GM10248 (cell line): ENCODE measurements at regions not wholly inside any gene's neighbourhood (a gene's known extent, or its start where the extent isn't known, plus 50 kb on each side); places are given as distances from the start of the nearest gene placed in this dataset.

Experiments used
- CTCF ChIA-PET: fragments of 300-600 bp; sonication (Branson Sonifier 250); formaldehyde crosslinking; extraction: SDS; loops from one replicate; lab custom pipeline; 2021; ENCODE audit warnings: antibody characterized with exemption; lab: Yijun Ruan, JAX
- POLR2A ChIA-PET: fragments of 350-650 bp; sonication (Branson Sonifier 250); formaldehyde crosslinking; extraction: SDS; loops from one replicate; lab custom pipeline; 2020; ENCODE audit warnings: antibody characterized with exemption; lab: Yijun Ruan, JAX
- DNase-seq: peaks from one replicate; pipeline ENCODE4 v3.0.0; 2012; ENCODE audit errors: extremely low spot score
- CTCF ChIP-seq: IDR thresholded peaks from 2 replicates; pipeline ENCODE4 v1.5.1; 2012; ENCODE audit warnings: mild to moderate bottlenecking, low read depth; ENCODE audit errors: extremely low read depth, missing control alignments, control extremely low read depth

- no peak for TF ChIP-seq CTCF
- ChIA-PET POLR2A (no interaction called here), CTCF (interaction anchor here (0.9 to 4.0 kb wide), 15 partner anchors 9 to 659 kb away, joined by 3 to 49 read pairs (median 6); no protein-coding TSS in a partner anchor)
- DNase-seq = no peak
Observed at GRCh38 chr2:118222672-118223421, 134.6 kb downstream of the INSIG2 start.

- DNase-seq = no peak
- ChIA-PET POLR2A (no interaction called here), CTCF (interaction anchor here (0.9 to 4.0 kb wide), 18 partner anchors 9 to 660 kb away, joined by 3 to 49 read pairs (median 6); no protein-coding TSS in a partner anchor)
- no peak for TF ChIP-seq CTCF
Observed at GRCh38 chr2:118222273-118222594, 134.0 kb downstream of the INSIG2 start.

DNA sequence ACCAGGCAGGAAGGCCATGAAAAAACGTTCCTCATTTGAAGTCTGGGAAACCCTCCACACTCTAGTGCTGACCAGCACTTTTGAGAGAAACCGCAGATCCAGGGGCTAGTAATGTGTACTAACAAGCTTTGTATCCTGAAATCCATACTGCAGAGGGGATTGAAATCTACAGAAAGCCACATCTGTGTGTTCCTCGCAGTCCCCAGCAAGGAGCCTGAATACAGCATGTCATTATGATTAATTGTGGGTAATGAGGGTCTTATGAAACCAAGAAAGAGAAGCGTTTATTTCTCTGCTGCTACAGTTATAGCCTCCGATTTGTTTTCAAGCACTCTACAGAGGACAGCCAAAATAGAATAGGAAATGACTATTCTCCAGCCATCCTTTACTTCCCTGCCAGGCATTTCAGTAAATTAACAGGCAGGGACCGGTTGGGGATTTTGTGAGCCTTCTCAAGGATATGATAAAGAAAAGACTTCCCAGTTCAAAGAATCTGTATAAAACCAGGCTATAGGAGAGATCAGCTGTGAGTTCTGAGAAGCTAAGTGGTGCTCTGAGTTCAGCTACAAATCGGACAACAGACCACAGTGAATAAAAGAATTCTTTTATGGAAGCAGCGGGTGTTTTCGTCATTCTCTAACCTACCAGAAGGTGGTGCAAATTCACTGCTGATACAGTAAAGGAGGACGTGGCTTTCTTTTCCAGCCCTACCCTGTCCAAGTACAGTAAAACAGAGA is 133.4 kb downstream of the INSIG2 start:
- CTCF ChIA-PET = interaction anchor here (0.7 to 4.0 kb wide), 26 partner anchors 10 to 648 kb away, joined by 3 to 49 read pairs (median 4); partner anchors contain the start of gene CCDC93
- DNase-seq = peak; percentile 50

GRCh38 chr2:118219611-118220010 is 131.3 kb downstream of the INSIG2 start:
- CTCF ChIA-PET = interaction anchor here (3.4 kb wide), 1 partner anchor 636 kb away, joined by 11 read pairs; no protein-coding TSS in a partner anchor
- no peak for TF ChIP-seq CTCF
- POLR2A ChIA-PET = no interaction called here
- no peak for DNase-seq

More for the DNA sequence above, 133.4 kb downstream of the INSIG2 start:
- peak; percentile 60 for TF ChIP-seq CTCF
- POLR2A ChIA-PET = no interaction called here

DNA sequence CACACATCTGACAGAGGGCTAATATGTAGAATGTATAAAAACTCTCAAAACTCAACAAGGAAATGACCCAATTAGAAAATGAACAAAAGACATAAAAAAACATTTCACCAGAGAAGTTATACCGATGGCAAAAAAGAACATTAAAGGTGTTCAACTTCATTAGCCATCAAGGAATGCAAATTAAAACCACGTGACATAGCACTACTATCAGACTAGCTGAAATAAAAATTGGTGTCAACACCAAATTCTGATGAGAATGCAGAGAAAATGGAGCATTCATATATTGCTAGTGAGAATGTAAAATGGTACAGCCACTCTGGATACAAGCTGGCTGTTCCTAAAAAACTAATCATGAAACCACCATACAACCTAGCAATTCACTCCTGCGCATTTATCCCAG is 128.0 kb downstream of the INSIG2 start:
- no peak for DNase-seq
- TF ChIP-seq CTCF = no peak
- CTCF ChIA-PET = interaction anchor here (1.0 to 3.4 kb wide), 4 partner anchors 9 to 639 kb away, joined by 3 to 11 read pairs (median 4); no protein-coding TSS in a partner anchor
- POLR2A ChIA-PET = no interaction called here

DNA sequence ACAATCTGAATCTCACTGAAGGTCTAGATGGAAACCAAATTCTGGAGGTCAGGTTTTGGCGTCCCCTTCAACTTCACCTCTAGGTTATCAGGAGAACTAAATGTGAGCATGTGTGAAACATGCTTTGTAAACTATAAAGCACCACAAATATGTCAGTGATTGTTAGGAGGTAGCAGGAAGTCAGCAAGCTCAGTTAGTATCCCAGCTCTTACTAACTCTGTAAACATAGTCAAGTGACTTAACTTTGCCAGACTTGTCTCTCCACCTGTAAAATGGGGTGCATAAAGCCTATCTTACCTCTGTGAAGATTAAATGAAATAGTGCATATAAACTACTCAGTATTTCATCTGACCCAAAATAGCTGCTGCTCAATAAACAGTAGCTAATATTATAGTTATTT is 121.5 kb downstream of the INSIG2 start:
- TF ChIP-seq CTCF = no peak
- CTCF ChIA-PET = interaction anchor here (2.2 to 7.1 kb wide), 2 partner anchors 12 to 646 kb away, joined by 9 to 28 read pairs; no protein-coding TSS in a partner anchor
- POLR2A ChIA-PET = no interaction called here
- DNase-seq = no peak
